ENCODE measurements at regions not wholly inside any gene's neighbourhood (a gene's known extent, or its start where the extent isn't known, plus 50 kb on each side); places are given as distances from the start of the nearest gene placed in this dataset.

- no peak overlapping the region for H3K4me3 ChIP-seq (ENCODE audit: low read depth, low read length)
- no peak for DNase-seq (ENCODE audit: low read depth, low spot score)
- TF ChIP-seq, protein P1, sequence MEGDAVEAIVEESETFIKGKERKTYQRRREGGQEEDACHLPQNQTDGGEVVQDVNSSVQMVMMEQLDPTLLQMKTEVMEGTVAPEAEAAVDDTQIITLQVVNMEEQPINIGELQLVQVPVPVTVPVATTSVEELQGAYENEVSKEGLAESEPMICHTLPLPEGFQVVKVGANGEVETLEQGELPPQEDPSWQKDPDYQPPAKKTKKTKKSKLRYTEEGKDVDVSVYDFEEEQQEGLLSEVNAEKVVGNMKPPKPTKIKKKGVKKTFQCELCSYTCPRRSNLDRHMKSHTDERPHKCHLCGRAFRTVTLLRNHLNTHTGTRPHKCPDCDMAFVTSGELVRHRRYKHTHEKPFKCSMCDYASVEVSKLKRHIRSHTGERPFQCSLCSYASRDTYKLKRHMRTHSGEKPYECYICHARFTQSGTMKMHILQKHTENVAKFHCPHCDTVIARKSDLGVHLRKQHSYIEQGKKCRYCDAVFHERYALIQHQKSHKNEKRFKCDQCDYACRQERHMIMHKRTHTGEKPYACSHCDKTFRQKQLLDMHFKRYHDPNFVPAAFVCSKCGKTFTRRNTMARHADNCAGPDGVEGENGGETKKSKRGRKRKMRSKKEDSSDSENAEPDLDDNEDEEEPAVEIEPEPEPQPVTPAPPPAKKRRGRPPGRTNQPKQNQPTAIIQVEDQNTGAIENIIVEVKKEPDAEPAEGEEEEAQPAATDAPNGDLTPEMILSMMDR (IDR thresholded peaks at IDR 0.05; ENCODE audit: low read depth, low read length), result no peak
- in situ Hi-C loops (cut with HindIII; ENCODE audit: low sequenced_read_pairs), result no loop called here
Observed at GRCh38 chr5:87170799-87171198, 96.9 kb upstream of the RASA1 start.

- H3K4me3 ChIP-seq (ENCODE audit: low read depth, low read length), result no peak overlapping the region
- in situ Hi-C loops (cut with HindIII; ENCODE audit: low sequenced_read_pairs), result no loop called here
- TF ChIP-seq, protein P1 (IDR thresholded peaks at IDR 0.05; ENCODE audit: low read depth, low read length), result no peak
- DNase-seq (ENCODE audit: low read depth, low spot score), result no peak
Observed at GRCh38 chr5:87182649-87183048, 85.0 kb upstream of the RASA1 start.

- TF ChIP-seq, protein P1 (IDR thresholded peaks at IDR 0.05; ENCODE audit: low read depth, low read length), result no peak
Observed at GRCh38 chr5:87183896-87184295, 83.8 kb upstream of the RASA1 start.

DNA sequence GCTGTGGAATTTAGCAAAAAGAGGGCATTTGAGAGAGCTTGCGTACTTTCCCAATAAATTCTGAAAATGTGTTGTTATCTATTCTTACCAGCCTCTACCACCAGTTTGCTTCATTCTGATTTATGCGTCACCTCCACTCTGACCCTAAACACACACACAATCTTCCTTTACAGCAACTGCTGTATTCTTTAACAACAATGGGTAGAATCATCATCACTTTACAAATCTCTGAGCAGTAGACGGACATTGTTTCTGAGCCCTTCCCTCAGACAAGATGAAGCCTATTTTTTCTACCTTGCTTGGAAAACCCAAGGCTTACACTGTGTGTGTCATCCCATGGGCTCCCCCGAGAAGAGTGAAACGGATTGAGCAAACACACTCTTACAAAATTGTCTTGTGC, 83.1 kb upstream of the RASA1 start:
- in situ Hi-C loops (cut with HindIII; ENCODE audit: low sequenced_read_pairs), result no loop called here
- TF ChIP-seq, protein P1 (IDR thresholded peaks at IDR 0.05; ENCODE audit: low read depth, low read length), result no peak
- DNase-seq (ENCODE audit: low read depth, low spot score), result no peak
- H3K4me3 ChIP-seq (ENCODE audit: low read depth, low read length), result no peak overlapping the region

More at GRCh38 chr5:87183896-87184295, 83.8 kb upstream of the RASA1 start:
- H3K4me3 ChIP-seq (ENCODE audit: low read depth, low read length), result no peak overlapping the region
- DNase-seq (ENCODE audit: low read depth, low spot score), result no peak
- in situ Hi-C loops (cut with HindIII; ENCODE audit: low sequenced_read_pairs), result no loop called here

DNA sequence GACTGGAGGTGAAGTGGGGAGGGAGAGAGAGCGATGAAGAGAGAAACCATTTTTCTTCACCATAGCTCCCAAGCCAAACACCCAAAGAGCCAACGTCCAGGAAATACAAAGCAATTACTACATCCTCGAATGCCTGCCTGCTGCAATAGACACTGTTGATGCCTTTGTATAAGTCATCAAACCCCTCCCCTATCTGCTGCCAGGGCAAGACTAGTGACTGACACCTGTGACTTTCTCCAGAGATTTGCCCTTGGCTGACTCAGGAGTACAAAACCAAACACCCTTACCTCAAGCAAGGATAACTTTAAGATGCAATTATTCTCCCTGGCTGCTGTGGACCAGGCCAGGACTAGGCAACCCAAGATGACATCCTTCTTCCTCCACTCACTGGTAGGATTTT, 81.8 kb upstream of the RASA1 start:
- TF ChIP-seq, protein P1 (IDR thresholded peaks at IDR 0.05; ENCODE audit: low read depth, low read length), result no peak
- no peak overlapping the region for H3K4me3 ChIP-seq (ENCODE audit: low read depth, low read length)
- DNase-seq (ENCODE audit: low read depth, low spot score), result no peak
- in situ Hi-C loops (cut with HindIII; ENCODE audit: low sequenced_read_pairs), result no loop called here

- H3K4me3 ChIP-seq (ENCODE audit: low read depth, low read length), result no peak overlapping the region
- in situ Hi-C loops (cut with HindIII; ENCODE audit: low sequenced_read_pairs), result no loop called here
- TF ChIP-seq, protein P1 (IDR thresholded peaks at IDR 0.05; ENCODE audit: low read depth, low read length), result no peak
- DNase-seq (ENCODE audit: low read depth, low spot score), result no peak
Observed at GRCh38 chr5:87188391-87188790, 79.3 kb upstream of the RASA1 start.

DNA sequence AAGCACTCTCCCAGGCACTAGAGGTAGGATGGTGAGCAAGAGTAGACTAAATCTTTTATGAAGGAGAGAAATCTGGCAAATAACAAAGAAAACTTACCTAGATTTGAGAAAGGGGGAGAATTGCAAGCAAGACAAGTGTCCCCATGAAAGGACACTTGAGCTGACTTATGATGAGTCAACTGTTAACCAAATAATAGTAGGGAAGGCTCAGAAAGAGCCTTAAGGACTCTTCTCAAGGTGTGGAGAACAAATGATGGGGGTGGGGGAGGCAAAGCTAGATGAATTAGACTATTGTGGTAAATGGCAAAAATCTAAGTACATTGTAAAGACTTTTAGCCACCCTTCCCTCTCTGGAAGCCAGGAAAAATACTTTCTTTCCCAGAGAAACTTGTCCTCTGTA, 77.6 kb upstream of the RASA1 start:
- no peak for DNase-seq (ENCODE audit: low read depth, low spot score)
- in situ Hi-C loops (cut with HindIII; ENCODE audit: low sequenced_read_pairs), result no loop called here
- no peak overlapping the region for H3K4me3 ChIP-seq (ENCODE audit: low read depth, low read length)
- TF ChIP-seq, protein P1 (IDR thresholded peaks at IDR 0.05; ENCODE audit: low read depth, low read length), result no peak
